ENCODE measurements at regions not wholly inside any gene's neighbourhood (a gene's known extent, or its start where the extent isn't known, plus 50 kb on each side); places are given as distances from the start of the nearest gene placed in this dataset.

- POLR2A ChIA-PET: no interaction called here
- Mint-ChIP-seq H3K36me3 (no peaks in the 10 kb centered on the region), H3K9me3 (no peaks in the 10 kb centered on the region), H3K27me3 (ENCODE audit: low read depth) (no peaks in the 10 kb centered on the region), H3K4me3 (no peak overlapping the region), H3K27ac (no peak overlapping the region), H3K4me1 (no peaks in the 10 kb centered on the region)
- TF ChIP-seq NR3C1 (CRISPR knock-in tag; conservative IDR thresholded peaks at IDR 0.05; ENCODE audit: low read depth) (no peak), MLX (CRISPR knock-in tag; IDR thresholded peaks at IDR 0.05) (no peak), IRF2 (CRISPR knock-in tag; IDR thresholded peaks at IDR 0.05; ENCODE audit: borderline replicate concordance, low read depth) (no peak), CDX4 (CRISPR knock-in tag; IDR thresholded peaks at IDR 0.05; ENCODE audit: borderline replicate concordance) (no peak), NFE2L1 (CRISPR knock-in tag; IDR thresholded peaks at IDR 0.05) (no peak), SOX15 (CRISPR knock-in tag; IDR thresholded peaks at IDR 0.05) (no peak), ZNF232 (CRISPR knock-in tag; IDR thresholded peaks at IDR 0.05) (no peak), NR2C2 (CRISPR knock-in tag; IDR thresholded peaks at IDR 0.05) (no peak), ATF1 (CRISPR knock-in tag; IDR thresholded peaks at IDR 0.05) (no peak), ARID4B (CRISPR knock-in tag; IDR thresholded peaks at IDR 0.05; ENCODE audit: borderline replicate concordance) (no peak), CREB1 (CRISPR knock-in tag; IDR thresholded peaks at IDR 0.05) (no peak)
- TF ChIP-seq, protein P1, sequence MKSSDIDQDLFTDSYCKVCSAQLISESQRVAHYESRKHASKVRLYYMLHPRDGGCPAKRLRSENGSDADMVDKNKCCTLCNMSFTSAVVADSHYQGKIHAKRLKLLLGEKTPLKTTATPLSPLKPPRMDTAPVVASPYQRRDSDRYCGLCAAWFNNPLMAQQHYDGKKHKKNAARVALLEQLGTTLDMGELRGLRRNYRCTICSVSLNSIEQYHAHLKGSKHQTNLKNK (CRISPR knock-in tag; IDR thresholded peaks at IDR 0.05): no peak
- TF ChIP-seq, protein P2, sequence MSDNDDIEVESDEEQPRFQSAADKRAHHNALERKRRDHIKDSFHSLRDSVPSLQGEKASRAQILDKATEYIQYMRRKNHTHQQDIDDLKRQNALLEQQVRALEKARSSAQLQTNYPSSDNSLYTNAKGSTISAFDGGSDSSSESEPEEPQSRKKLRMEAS (CRISPR knock-in tag; IDR thresholded peaks at IDR 0.05): no peak
- CTCF ChIA-PET: no interaction called here
- ATAC-seq (no peak), DNase-seq (ENCODE audit: low spot score) (no peak)
These were observed 299.7 kb upstream of the AKR1E2 start for GRCh38 chr10:4526311-4526731.

DNA sequence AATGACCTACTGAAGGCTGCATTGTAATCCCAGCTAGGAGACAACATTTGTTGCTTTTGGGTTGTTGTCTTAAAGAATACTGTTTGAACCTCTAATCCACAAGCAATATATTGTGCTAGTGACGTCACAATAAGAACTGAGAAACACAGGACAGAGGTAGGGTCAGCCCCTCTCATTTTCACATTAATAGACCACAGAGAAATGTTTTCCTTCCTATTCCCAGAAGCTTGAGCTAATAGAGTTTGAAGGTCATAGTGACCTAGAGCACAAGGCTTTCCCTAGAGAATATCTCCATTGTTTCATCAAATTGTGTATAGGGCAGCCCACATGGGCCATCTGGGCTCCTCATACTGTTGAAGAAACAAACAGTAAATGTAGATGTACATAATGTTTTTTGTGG is 300.9 kb upstream of the AKR1E2 start:
- no peaks in the 10 kb centered on the region for H3K9me3 Mint-ChIP-seq
- no peak for DNase-seq (ENCODE audit: low spot score)
- H3K4me3 Mint-ChIP-seq: no peak overlapping the region
- no peaks in the 10 kb centered on the region for H3K4me1 Mint-ChIP-seq
- no peaks in the 10 kb centered on the region for H3K27me3 Mint-ChIP-seq (ENCODE audit: low read depth)
- H3K27ac Mint-ChIP-seq: no peak overlapping the region
- no peaks in the 10 kb centered on the region for H3K36me3 Mint-ChIP-seq
- TF ChIP-seq TCF7 (CRISPR knock-in tag; IDR thresholded peaks at IDR 0.05; ENCODE audit: low read depth) (no peak), JAZF1 (CRISPR knock-in tag; IDR thresholded peaks at IDR 0.05) (no peak), CREM (CRISPR knock-in tag; IDR thresholded peaks at IDR 0.05) (no peak), ZNF317 (CRISPR knock-in tag; IDR thresholded peaks at IDR 0.05; ENCODE audit: borderline replicate concordance, low read depth) (no peak), ZNF232 (CRISPR knock-in tag; IDR thresholded peaks at IDR 0.05) (no peak), NR3C1 (CRISPR knock-in tag; conservative IDR thresholded peaks at IDR 0.05; ENCODE audit: low read depth) (no peak), ERG (CRISPR knock-in tag; IDR thresholded peaks at IDR 0.05) (no peak), GTF2I (CRISPR knock-in tag; conservative IDR thresholded peaks at IDR 0.05) (no peak)
- TF ChIP-seq, protein P3, sequence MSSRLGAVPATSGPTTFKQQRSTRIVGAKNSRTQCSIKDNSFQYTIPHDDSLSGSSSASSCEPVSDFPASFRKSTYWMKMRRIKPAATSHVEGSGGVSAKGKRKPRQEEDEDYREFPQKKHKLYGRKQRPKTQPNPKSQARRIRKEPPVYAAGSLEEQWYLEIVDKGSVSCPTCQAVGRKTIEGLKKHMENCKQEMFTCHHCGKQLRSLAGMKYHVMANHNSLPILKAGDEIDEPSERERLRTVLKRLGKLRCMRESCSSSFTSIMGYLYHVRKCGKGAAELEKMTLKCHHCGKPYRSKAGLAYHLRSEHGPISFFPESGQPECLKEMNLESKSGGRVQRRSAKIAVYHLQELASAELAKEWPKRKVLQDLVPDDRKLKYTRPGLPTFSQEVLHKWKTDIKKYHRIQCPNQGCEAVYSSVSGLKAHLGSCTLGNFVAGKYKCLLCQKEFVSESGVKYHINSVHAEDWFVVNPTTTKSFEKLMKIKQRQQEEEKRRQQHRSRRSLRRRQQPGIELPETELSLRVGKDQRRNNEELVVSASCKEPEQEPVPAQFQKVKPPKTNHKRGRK (CRISPR knock-in tag; IDR thresholded peaks at IDR 0.05; ENCODE audit: borderline replicate concordance): no peak
- CTCF ChIA-PET: no interaction called here
- no peak for ATAC-seq
- POLR2A ChIA-PET: no interaction called here
